IMR-90 (cell line): ENCODE measurements at regions not wholly inside any gene's neighbourhood (a gene's known extent, or its start where the extent isn't known, plus 50 kb on each side); places are given as distances from the start of the nearest gene placed in this dataset.

Experiments
- ELK1 ChIP-seq: fragments of 150-350 bp; IDR thresholded peaks from 2 replicates; pipeline ENCODE4 v1.6.1; 2016; ENCODE audit warnings: low read depth, mild to moderate bottlenecking, low read length, moderate library complexity, borderline replicate concordance
- TF ChIP-seq, protein P1 (sequence below): fragments of 150-350 bp; IDR thresholded peaks from 2 replicates; pipeline ENCODE4 v1.6.1; 2017; ENCODE audit warnings: mild to moderate bottlenecking, antibody characterized with exemption, low read length, low read depth

DNA sequence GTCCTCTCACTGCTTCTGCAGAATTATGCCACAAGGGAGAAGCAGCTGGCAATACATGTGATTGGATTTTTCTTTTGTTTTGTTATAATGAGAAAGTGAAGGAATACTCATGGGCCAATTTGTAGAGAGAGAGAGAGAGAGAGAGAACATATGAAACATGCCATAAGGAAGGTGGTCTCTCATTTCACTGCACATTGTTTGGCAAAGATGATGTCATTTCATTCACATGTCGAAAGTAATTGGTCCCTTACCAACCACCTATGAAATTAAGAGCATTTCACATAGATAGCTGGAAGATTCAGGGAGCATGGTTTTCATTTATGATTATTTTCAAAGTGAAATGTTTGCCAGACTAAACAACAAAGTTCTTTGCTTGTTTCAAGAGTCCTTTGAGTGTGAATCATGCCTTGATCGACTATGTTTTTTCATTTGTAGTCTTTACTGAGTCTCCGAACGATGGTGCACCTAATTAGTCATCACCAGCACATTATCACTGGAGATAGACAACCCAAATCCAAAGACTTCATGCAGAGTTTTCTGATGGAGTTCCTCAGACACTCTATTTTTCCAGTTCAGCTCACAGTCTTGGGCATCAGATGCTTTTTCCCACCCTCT, 130.1 kb upstream of the ZEB1 start:
- TF ChIP-seq ELK1, result no peak
- TF ChIP-seq, protein P1, sequence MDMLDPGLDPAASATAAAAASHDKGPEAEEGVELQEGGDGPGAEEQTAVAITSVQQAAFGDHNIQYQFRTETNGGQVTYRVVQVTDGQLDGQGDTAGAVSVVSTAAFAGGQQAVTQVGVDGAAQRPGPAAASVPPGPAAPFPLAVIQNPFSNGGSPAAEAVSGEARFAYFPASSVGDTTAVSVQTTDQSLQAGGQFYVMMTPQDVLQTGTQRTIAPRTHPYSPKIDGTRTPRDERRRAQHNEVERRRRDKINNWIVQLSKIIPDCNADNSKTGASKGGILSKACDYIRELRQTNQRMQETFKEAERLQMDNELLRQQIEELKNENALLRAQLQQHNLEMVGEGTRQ, result no peak
